ENCODE measurements at regions not wholly inside any gene's neighbourhood (a gene's known extent, or its start where the extent isn't known, plus 50 kb on each side); places are given as distances from the start of the nearest gene placed in this dataset.

- TF ChIP-seq, protein P1, sequence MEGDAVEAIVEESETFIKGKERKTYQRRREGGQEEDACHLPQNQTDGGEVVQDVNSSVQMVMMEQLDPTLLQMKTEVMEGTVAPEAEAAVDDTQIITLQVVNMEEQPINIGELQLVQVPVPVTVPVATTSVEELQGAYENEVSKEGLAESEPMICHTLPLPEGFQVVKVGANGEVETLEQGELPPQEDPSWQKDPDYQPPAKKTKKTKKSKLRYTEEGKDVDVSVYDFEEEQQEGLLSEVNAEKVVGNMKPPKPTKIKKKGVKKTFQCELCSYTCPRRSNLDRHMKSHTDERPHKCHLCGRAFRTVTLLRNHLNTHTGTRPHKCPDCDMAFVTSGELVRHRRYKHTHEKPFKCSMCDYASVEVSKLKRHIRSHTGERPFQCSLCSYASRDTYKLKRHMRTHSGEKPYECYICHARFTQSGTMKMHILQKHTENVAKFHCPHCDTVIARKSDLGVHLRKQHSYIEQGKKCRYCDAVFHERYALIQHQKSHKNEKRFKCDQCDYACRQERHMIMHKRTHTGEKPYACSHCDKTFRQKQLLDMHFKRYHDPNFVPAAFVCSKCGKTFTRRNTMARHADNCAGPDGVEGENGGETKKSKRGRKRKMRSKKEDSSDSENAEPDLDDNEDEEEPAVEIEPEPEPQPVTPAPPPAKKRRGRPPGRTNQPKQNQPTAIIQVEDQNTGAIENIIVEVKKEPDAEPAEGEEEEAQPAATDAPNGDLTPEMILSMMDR (IDR thresholded peaks at IDR 0.05), result no peak
- no peak for ATAC-seq (ENCODE audit: low FRiP score)
- no peak for DNase-seq (ENCODE audit: low spot score)
These were observed 706.8 kb downstream of the SLC4A3 start for GRCh38 chr2:220334210-220334609.

DNA sequence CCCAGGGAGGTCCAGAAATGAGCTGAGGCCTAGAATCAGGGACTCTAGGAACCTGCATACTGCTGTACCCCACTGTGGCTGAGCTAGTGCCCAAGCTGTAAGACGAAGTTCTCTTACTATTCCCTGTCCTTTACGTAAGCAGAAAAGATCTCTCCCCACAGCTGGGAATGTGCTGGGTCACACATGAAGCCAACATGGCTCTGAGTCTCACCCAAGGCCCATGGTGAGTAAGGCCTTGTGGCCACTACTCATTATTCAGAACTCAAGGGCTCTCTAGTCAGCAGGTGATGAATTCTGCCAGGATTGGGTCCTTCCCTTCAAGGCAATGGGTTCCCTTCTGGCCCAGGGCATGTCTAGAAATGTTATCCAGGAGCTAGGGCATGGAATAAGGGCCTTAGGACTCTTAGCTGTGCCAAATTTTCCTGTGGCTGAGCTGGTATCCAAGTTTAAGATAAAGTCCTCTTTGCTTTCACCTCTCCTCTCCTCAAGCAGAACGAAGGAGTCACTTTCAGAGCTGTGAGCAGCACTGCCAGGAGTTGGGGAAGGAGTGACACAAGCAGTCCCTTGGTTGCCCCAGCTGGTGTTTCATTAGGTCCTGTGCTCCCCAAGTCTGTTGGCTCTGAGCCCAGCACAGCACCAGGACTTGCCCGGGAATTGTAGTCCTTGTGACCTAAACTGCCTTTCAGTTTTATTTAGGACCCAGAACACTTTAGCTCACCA lies 707.6 kb downstream of the SLC4A3 start:
- ATAC-seq (ENCODE audit: low FRiP score), result no peak

GRCh38 chr2:220335591-220335915 lies 708.1 kb downstream of the SLC4A3 start:
- ATAC-seq (ENCODE audit: low FRiP score), result no peak
- TF ChIP-seq, protein P1 (IDR thresholded peaks at IDR 0.05), result no peak
- no peak for DNase-seq (ENCODE audit: low spot score)

More for the DNA sequence above, 707.6 kb downstream of the SLC4A3 start:
- TF ChIP-seq, protein P1 (IDR thresholded peaks at IDR 0.05), result no peak
- no peak for DNase-seq (ENCODE audit: low spot score)

- ATAC-seq (ENCODE audit: low FRiP score) (no peak), DNase-seq (ENCODE audit: low spot score) (no peak)
- TF ChIP-seq, protein P1 (IDR thresholded peaks at IDR 0.05), result no peak
These were observed 709.3 kb downstream of the SLC4A3 start for GRCh38 chr2:220336771-220337170.

- TF ChIP-seq, protein P1 (IDR thresholded peaks at IDR 0.05), result no peak
- ATAC-seq (ENCODE audit: low FRiP score) (no peak), DNase-seq (ENCODE audit: low spot score) (no peak)
These were observed 710.4 kb downstream of the SLC4A3 start for GRCh38 chr2:220337611-220338440.

DNA sequence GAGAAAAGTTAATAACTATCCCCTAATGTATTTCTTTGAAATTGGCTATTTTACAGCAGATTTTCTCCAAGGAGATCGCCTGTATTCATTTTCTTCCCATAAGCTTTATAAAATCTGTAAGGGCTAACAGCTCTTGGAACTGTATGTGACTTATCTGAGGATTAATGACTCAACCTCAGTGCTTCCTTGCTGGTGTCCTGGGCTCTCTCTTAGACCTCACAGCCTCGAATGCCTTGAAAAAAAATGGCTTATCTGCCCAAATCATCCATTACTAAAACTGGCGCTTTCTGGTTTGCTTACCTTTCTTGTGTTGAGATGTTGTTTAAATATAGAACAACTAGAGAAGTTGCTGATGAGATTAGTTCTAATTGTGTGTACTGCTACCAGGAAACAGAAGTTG lies 713.6 kb downstream of the SLC4A3 start:
- TF ChIP-seq, protein P1 (IDR thresholded peaks at IDR 0.05), result no peak
- DNase-seq (ENCODE audit: low spot score) (no peak), ATAC-seq (ENCODE audit: low FRiP score) (no peak)

DNA sequence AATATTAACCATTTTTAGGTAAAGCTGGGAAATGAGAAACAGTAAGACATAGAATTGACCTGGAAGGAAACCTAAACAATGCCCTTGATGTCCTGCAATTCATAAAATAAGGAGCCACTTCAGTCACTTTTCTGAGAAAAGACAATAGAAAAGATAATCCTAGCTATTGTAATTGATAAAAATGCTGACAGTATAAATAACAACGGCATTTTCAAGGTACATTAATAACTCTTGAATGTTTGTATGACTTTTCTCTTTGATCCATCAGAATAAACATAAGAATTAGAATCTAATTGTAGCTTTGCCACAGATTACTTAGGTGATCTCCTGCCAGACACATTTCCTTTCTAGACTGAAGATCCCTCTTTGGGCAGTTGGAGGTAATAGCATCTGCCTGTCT lies 719.5 kb downstream of the SLC4A3 start:
- no peak for ATAC-seq (ENCODE audit: low FRiP score)

More for the DNA sequence above, 719.5 kb downstream of the SLC4A3 start:
- no peak for DNase-seq (ENCODE audit: low spot score)
- TF ChIP-seq, protein P1 (IDR thresholded peaks at IDR 0.05), result no peak

All from omental fat pad (tissue), 3 donors.